ENCODE measurements at regions not wholly inside any gene's neighbourhood (a gene's known extent, or its start where the extent isn't known, plus 50 kb on each side); places are given as distances from the start of the nearest gene placed in this dataset.

- TF ChIP-seq CTCF (conservative IDR thresholded peaks at IDR 0.05; ENCODE audit: low read length) (no peak), EZH2phosphoT487 (IDR thresholded peaks at IDR 0.05; ENCODE audit: borderline replicate concordance, low read depth, low read length) (no peak)
These were observed 63.5 kb upstream of the BARX1 start for GRCh38 chr9:94018628-94019027.

Data from OCI-LY7 (cell line).